Activated CD4-positive, alpha-beta T cell treated with anti-CD3 and anti-CD28 coated beads for 48 hours (primary cell): ENCODE measurements at regions not wholly inside any gene's neighbourhood (a gene's known extent, or its start where the extent isn't known, plus 50 kb on each side); places are given as distances from the start of the nearest gene placed in this dataset.
A peak's percentile ranks its signal among the peaks of the same experiment; 100 is the strongest.

Experiments used
- DNase-seq: peaks from one replicate; pipeline ENCODE4 v3.0.0-alpha.2; 2020

DNA sequence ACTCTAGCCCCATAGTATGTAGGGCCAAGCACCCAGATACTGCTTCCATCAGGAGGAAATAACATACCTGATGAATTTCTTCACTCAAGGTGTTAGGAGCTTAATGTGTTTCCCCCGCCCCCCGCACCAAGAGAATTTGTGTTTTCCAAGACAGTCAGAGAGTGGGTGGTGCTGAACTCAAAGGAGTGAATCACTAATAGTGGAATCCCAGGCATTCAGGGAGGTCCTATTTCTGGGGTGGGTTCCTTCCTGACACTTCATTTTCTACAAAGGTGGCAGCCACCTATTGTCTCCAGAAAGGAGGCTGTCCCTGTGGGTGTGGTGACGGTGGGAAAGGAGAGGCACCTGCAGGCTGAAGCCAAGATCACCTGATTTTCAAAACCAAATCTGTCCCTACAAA, 50.8 kb upstream of the ELF5 start:
- no peak for DNase-seq

DNA sequence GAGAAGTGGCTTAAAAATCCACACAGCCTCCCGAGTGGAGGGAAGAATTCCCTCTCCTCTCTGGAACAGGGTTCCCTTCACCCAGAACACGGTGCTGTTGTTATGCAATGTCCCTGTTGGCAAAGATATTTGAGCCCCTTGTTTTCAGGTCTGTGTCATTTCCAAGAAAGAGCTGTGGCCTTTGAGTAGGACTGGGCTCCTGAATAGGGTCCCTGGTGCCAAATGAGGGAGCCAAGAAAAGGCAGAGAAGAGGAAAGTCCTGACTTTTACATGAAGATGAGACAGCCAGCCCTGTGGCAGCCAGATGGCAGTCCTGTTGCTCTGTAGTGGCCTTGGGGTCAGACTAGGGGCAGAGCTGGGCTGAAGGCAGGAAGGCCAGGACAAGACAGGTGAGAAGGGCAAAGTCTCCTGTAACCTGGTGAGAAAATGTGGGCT, 51.2 kb upstream of the ELF5 start:
- no peak for DNase-seq

DNA sequence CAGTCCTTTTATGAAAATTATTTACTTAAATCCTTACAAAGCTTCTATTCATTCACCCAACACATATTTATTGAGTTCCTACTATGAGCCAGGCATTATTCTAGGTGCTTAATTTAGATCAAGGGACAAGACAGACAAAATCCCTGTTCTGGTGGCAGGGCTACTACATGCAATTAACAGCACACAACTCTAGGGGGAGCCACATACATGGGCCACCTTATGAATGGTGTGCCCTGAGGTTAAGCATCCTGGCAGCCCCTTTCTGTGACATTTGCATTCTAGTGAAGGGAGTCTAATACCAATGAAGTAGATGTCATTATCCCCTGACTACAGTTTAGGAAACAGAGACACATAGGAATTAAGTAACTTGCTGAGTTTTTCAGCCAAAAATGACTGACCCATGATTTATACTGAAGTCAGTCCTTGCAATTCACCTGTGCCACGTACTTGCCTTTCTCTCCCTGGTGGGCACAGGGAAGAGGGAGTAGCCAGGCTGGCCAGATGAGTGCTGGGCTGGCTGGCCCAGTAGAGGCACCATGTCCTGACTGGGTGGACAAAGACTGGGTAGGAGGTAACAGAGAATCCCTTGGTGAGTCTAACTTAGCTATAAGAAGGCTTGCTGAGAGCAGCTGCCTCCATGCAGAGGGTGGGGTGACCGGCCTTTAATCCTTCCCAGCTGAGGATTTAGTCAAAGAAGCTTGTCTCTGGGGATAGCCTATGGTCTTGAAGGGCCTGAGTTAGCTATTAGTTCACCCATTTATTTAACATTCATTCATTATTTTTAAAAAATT, 52.0 kb upstream of the ELF5 start:
- peak; percentile 34 for DNase-seq

DNA sequence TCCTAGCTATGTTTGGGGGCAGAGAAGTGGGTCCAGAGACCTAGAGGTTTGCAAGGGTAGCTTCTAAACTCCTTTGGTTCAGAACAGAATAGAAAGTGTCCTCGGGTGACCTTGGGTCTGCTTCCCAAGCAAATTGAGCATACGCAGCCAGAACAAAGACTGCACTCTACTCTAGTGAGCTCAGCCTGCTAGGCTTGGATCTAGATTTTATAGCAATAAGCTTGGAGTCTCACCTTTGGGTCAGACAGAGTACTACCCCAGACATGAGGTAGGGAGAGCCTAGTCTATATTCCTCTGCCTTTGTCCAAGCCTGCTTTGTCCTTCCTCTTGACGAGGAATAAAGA, 52.6 kb upstream of the ELF5 start:
- no peak for DNase-seq

GRCh38 chr11:34566736-34567135, 53.1 kb upstream of the ELF5 start:
- DNase-seq = no peak

DNA sequence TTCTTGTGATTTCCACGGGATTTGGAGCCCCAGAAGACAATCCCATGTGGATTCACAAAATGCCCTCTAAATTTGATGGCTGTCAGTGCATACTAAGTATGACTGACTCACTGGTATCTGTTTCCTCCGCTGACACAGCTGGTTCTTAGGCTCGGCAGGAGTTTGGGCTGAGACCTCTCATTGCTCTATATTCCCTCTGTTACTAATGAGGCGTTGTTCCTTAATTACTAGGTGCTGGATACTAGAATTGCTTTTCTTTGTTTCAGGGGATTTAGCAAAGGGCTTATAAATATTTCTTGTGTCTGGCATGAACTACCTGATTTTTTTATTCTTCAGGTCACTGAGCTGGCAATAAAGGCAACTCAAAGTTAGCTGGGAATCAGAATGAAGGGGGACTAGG, 53.2 kb upstream of the EHF start:
- DNase-seq = no peak

DNA sequence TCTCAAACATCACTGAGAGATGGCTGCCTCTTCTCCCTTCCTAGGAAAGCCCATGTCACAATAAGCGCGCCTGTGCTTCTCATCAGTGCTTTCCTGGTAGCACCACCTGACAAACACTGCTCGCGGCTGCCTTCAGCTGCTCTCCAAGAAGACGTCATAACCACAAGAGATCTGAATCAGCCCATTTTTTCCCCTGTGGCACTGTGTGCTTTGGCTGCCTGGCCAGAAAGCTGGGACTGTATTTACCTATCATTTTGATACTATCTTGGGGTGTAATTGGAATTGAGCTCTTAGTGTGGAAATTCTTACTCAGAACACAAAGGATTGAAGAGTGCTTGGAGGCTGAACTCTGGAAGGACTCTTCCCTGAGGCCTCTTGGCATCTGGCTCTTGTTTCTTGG, 50.3 kb upstream of the EHF start:
- DNase-seq = peak; percentile 51
